RPMI8226 (cell line): ENCODE measurements at regions not wholly inside any gene's neighbourhood (a gene's known extent, or its start where the extent isn't known, plus 50 kb on each side); places are given as distances from the start of the nearest gene placed in this dataset.
A peak's percentile ranks its signal among the peaks of the same experiment; 100 is the strongest.

Source experiments
- DNase-seq: peaks from one replicate; pipeline ENCODE4 v3.0.0-alpha.2; 2015

GRCh38 chr3:18027161-18027939, 284.9 kb upstream of the TBC1D5 start:
- no peak for DNase-seq

DNA sequence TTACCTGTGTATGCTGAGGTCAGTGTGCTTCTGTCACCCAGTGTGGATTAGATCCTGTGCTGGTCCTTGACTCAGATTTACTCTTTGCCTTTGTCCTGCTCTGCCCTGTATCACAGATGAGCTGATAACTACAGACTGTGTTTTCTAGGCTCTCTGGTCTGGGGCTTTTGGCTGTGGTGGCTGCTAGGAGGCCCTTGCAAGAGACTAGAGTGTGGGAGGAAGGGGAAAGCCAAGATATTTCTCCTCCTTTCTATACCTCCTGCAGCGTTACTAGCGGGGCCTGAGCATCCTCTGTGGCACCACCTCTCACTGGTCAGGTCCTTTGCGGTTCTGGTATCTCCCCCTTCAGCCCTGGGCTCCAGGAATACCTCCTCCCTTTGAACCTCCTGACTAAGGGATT, 282.3 kb upstream of the TBC1D5 start:
- DNase-seq, result no peak

- no peak for DNase-seq
These were observed 276.7 kb upstream of the TBC1D5 start for GRCh38 chr3:18019161-18019495.

GRCh38 chr3:18018491-18019160, 276.2 kb upstream of the TBC1D5 start:
- no peak for DNase-seq

GRCh38 chr3:18016366-18016765, 273.9 kb upstream of the TBC1D5 start:
- DNase-seq, result no peak

- no peak for DNase-seq
These were observed 270.5 kb upstream of the TBC1D5 start for GRCh38 chr3:18012933-18013332.

GRCh38 chr3:18012436-18012835, 270.0 kb upstream of the TBC1D5 start:
- peak; percentile 8 for DNase-seq

DNA sequence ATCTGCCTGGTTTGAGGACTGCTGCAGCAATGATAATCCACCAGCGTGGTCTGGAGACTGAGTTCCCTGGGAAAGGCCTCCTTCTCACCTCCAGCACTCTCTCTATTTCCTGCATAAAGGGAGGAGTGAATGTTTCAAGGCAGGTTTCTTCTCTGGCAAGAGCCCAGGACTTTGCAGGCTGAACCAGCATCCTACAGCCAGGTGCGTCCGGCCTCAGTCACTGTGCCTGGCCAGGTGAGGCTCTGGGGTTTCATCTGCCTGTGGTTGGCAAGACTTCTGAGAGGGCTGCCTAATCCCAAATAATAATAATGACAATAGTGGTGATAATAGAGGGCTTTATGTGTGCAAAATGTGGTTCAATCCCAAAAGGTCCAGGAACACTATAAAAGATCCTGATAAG, 269.0 kb upstream of the TBC1D5 start:
- DNase-seq, result peak; percentile 64

GRCh38 chr3:18010001-18010400, 267.6 kb upstream of the TBC1D5 start:
- DNase-seq, result no peak

DNA sequence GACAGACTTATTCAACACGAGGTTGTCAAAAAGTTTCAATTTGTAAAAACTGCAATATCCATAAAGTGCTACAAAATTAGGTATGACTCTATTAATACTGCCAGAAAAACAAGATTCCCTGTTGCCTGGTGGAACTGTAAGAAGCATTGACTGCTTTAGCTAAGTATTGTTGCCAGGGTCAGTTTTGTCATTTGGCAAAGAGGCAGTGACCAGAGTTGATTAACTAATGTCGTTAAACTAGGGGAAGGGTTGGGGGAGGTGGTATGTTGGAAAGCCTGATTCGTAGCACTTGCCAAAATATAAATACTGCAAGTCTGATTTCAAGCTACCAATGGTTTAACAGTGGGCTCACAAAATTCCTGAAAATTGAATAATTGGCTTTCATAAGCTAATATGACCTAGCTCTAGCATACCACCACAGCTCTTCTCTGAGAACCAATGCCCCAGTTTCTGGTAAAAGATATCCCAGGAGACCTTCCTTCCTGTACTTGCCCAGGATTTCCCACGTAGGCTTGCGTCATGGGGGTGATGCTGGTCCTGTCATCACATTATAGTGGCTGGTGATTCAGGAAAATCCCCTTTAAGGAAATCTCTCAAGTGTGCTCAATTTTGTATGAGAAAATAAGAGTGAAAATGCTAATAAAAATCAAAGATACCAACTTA, 266.4 kb upstream of the TBC1D5 start:
- no peak for DNase-seq

- no peak for DNase-seq
These were observed 265.5 kb upstream of the TBC1D5 start for GRCh38 chr3:18007980-18008379.

DNA sequence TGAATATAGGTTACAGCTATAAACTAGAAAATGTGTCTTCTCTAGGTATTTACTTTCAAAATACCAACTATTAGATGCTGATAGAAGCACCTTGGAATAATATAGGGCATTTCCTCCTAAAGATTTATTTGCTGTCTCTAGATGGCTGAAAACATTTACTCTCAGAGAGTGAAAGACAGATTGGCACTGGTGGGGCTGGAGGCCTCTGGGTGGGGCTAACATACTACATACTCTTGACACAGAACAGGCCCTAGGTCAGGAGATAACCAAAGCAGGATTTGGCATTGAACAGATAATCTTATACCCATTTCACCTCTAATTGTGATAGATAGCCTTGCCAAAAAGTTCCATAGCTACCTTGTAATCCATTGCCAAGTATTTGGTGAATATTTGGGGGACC, 253.3 kb upstream of the TBC1D5 start:
- no peak for DNase-seq

GRCh38 chr3:17994167-17994566, 251.7 kb upstream of the TBC1D5 start:
- DNase-seq, result no peak

- DNase-seq, result no peak
These were observed 248.0 kb upstream of the TBC1D5 start for GRCh38 chr3:17990390-17990789.

- no peak for DNase-seq
These were observed 244.0 kb upstream of the TBC1D5 start for GRCh38 chr3:17986348-17986816.

- DNase-seq, result no peak
These were observed 243.4 kb upstream of the TBC1D5 start for GRCh38 chr3:17985658-17986347.

- no peak for DNase-seq
These were observed 240.7 kb upstream of the TBC1D5 start for GRCh38 chr3:17983106-17983505.

DNA sequence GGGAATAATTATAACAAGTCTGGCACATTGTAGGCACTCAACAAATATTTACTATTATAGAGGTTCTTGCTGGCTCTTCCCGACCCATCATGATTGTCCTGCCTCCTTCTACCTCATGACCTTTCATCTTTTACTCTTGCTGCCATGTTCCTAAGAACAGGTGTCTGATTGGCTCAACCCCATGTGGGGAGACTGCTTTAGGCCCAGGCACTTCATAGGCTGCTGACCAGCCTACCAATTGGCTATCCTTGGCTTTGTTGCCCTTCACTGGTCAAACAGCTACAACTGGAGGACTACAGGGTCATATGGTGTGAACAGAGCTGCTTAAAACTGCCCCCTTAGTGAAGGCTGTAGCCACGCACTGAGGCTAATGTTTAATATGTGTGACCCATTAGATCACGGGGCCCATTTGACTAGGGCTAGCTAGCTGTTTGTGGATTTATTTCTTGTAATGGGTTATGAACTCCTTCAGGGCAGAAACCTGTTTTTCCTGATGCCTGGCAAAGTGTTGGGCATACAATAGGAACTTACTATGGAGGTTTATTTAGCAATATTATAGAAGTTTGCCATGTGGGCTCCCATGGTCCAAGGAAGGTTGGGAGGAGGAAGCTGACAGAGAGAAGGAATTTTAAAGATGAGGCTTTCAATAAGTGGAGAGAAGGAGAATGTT, 239.9 kb upstream of the TBC1D5 start:
- no peak for DNase-seq

DNA sequence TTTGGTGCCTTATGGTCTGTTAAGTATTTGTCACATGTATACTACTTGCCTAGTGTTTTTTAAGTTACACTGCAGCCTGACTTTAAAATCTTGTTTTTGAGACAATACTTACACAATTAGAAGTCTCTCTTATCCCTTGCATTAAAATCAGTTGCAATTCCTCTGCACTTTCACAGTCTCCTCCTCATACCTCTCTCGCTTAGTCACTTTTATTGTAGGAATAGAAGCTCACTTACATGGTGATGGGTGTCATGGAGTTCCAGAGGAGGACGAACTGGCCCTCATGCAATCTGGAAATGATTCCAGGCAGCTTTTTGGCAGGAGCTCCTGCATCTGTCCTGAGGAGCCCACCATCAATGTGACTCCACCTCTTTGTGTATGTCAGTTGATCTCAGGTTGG, 238.4 kb upstream of the TBC1D5 start:
- DNase-seq, result no peak

DNA sequence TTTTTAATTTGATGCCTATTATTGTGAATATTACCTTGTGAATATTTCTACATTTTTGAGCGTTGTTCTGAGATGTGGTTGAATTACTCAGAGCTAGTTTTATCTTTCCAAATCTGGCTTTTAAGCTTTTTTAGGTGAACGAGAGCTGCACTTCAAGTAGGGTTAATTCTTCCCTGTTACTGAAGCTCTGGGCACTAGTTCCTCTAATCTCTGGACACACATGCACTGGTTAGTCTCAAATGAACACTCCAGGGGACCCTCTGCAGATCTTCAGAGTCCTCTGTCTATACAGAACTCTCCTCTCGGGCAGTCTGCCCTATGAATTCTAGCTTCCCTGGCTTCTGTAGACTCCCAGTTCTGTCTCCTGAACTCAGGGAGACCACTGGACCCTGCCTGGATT, 237.5 kb upstream of the TBC1D5 start:
- no peak for DNase-seq

- DNase-seq, result peak; percentile 7
These were observed 236.8 kb upstream of the TBC1D5 start for GRCh38 chr3:17979252-17979651.

DNA sequence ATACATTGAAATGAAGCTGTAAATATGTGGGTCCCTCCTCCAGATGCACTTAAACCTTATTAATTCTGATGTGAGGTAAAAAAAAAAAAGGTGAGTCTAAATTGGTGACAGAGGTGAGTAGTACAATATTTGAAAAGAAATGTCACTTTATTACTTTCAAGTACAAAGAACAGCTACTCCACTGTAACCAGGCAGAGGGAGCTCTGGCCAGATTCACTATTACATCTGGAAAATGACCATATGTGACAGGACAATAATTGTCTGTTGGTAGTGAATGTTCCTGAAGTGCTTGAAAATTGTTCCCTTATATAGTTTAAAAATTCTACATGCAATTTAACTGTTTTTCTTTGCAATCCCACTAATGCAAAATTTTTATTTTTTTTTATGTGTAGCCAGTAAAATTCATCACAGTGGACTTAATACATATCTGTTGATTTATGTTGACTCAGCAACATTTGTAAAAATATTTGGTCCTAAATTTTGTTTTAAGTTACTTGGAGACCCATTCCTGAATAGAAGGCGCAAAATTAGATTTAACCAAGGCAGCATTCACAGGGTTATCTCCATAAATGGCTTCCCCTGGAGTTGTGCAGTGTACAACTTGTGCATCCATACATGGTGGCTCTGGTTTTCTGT, 231.9 kb upstream of the TBC1D5 start:
- DNase-seq, result no peak
